ENCODE measurements at regions not wholly inside any gene's neighbourhood (a gene's known extent, or its start where the extent isn't known, plus 50 kb on each side); places are given as distances from the start of the nearest gene placed in this dataset.

DNA sequence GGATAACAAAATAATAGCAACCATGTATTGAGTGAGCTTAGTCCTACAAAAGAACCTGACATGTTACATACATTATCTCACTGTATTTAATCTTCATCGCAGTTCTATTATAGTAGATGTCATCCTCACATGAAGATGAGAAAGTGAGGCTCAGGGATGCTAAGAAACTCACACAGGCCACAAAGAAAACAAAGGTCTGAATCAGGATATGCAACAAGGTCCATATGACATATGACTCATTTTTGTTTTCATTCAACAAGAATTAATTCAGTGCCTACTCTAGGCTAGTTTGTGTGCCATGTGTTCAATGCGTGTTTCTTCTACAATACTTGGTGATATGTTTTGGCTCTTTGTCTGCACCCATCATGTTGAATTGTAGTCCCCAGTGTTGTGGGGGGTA, 219.7 kb upstream of the EPHA4 start:
- Histone ChIP-seq H2AFZ (ENCODE audit: insufficient read depth, low read depth, low read length, poor library complexity, severe bottlenecking) (no peak overlapping the region), H3K4me3 (replicated peaks in 1 of 3; ENCODE audit: low read depth in 2 of 3, low read length in 3 of 3) (no peak overlapping the region), H3K27ac (ENCODE audit: low read depth in 1 of 2, low read length in 2 of 2) (no peak overlapping the region), H3K4me1 (ENCODE audit: control insufficient read depth in 1 of 2, insufficient read depth in 2 of 2, low read length in 2 of 2) (no peaks in the 10 kb centered on the region), H3K9ac (ENCODE audit: insufficient read depth, low read length, poor library complexity, severe bottlenecking) (no peak overlapping the region), H3K79me2 (ENCODE audit: insufficient read depth, low read length) (no peaks in the 10 kb centered on the region), H3K9me3 (replicated peaks in 1 of 2; ENCODE audit: control insufficient read depth in 1 of 2, insufficient read depth in 1 of 2, low read length in 2 of 2) (peaks cover 3 to 7% of the 10 kb centered on the region in 2 donors), H4K20me1 (ENCODE audit: insufficient read depth, low read length) (no peaks in the 10 kb centered on the region), H3K36me3 (replicated peaks in 1 of 2; ENCODE audit: control insufficient read depth in 1 of 2, insufficient read depth in 2 of 2, low read length in 2 of 2) (no peaks in the 10 kb centered on the region), H3K4me2 (replicated peaks; ENCODE audit: extremely low read depth, low read length, poor library complexity, severe bottlenecking) (no peak overlapping the region), H3K27me3 (ENCODE audit: control insufficient read depth in 2 of 2, insufficient read depth in 2 of 2, low read length in 2 of 2) (no peaks in the 10 kb centered on the region)
- intact Hi-C loops (cut with micrococcal nuclease) = no loop called here
- H3K4me1 Mint-ChIP-seq = no peaks in the 10 kb centered on the region
- no peaks in the 10 kb centered on the region for H3K36me3 Mint-ChIP-seq
- H3K27me3 Mint-ChIP-seq (ENCODE audit: low read depth in 3 of 3) = no peaks in the 10 kb centered on the region
- no peak overlapping the region for H3K4me3 Mint-ChIP-seq
- H3K27ac Mint-ChIP-seq = no peak overlapping the region
- TF ChIP-seq, protein P1, sequence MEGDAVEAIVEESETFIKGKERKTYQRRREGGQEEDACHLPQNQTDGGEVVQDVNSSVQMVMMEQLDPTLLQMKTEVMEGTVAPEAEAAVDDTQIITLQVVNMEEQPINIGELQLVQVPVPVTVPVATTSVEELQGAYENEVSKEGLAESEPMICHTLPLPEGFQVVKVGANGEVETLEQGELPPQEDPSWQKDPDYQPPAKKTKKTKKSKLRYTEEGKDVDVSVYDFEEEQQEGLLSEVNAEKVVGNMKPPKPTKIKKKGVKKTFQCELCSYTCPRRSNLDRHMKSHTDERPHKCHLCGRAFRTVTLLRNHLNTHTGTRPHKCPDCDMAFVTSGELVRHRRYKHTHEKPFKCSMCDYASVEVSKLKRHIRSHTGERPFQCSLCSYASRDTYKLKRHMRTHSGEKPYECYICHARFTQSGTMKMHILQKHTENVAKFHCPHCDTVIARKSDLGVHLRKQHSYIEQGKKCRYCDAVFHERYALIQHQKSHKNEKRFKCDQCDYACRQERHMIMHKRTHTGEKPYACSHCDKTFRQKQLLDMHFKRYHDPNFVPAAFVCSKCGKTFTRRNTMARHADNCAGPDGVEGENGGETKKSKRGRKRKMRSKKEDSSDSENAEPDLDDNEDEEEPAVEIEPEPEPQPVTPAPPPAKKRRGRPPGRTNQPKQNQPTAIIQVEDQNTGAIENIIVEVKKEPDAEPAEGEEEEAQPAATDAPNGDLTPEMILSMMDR (IDR thresholded peaks at IDR 0.05) = no peak
- peaks cover 0 to 6% (median 0%) of the 10 kb centered on the region in 7 donors for H3K9me3 Mint-ChIP-seq
- WGBS (ENCODE audit: insufficient coverage) = no CpG with 5 or more reads among the region's 2 CpGs
- DNase-seq = no peak

- no peaks in the 10 kb centered on the region for H3K4me1 Mint-ChIP-seq
- Histone ChIP-seq H3K27ac (ENCODE audit: low read depth in 1 of 2, low read length in 2 of 2) (no peak overlapping the region), H3K36me3 (replicated peaks in 1 of 2; ENCODE audit: control insufficient read depth in 1 of 2, insufficient read depth in 2 of 2, low read length in 2 of 2) (no peaks in the 10 kb centered on the region), H3K79me2 (ENCODE audit: insufficient read depth, low read length) (no peaks in the 10 kb centered on the region), H3K4me1 (ENCODE audit: control insufficient read depth in 1 of 2, insufficient read depth in 2 of 2, low read length in 2 of 2) (no peaks in the 10 kb centered on the region), H3K4me2 (replicated peaks; ENCODE audit: extremely low read depth, low read length, poor library complexity, severe bottlenecking) (no peak overlapping the region), H3K27me3 (ENCODE audit: control insufficient read depth in 2 of 2, insufficient read depth in 2 of 2, low read length in 2 of 2) (no peaks in the 10 kb centered on the region), H3K4me3 (replicated peaks in 1 of 3; ENCODE audit: low read depth in 2 of 3, low read length in 3 of 3) (no peak overlapping the region), H4K20me1 (ENCODE audit: insufficient read depth, low read length) (no peaks in the 10 kb centered on the region), H2AFZ (ENCODE audit: insufficient read depth, low read depth, low read length, poor library complexity, severe bottlenecking) (no peak overlapping the region), H3K9me3 (replicated peaks in 1 of 2; ENCODE audit: control insufficient read depth in 1 of 2, insufficient read depth in 1 of 2, low read length in 2 of 2) (peaks cover 3 to 12% of the 10 kb centered on the region in 2 donors), H3K9ac (ENCODE audit: insufficient read depth, low read length, poor library complexity, severe bottlenecking) (no peak overlapping the region)
- H3K4me3 Mint-ChIP-seq = no peak overlapping the region
- H3K27me3 Mint-ChIP-seq (ENCODE audit: low read depth in 3 of 3) = peaks cover 0 to 1% (median 0%) of the 10 kb centered on the region in 3 donors
- 89% methylated on average over 1 of the region's 4 CpGs for WGBS (ENCODE audit: insufficient coverage)
- no peaks in the 10 kb centered on the region for H3K36me3 Mint-ChIP-seq
- no peak overlapping the region for H3K27ac Mint-ChIP-seq
- no peak for DNase-seq
- TF ChIP-seq, protein P1 (IDR thresholded peaks at IDR 0.05) = no peak
- peaks cover 0 to 5% (median 0%) of the 10 kb centered on the region in 7 donors for H3K9me3 Mint-ChIP-seq
- intact Hi-C loops (cut with micrococcal nuclease) = no loop called here
Measured at GRCh38 chr2:221787561-221787960, 215.5 kb upstream of the EPHA4 start.

Data from CD14-positive monocyte (primary cell).